Left renal cortex interstitium (tissue), 4 donors: ENCODE measurements at regions not wholly inside any gene's neighbourhood (a gene's known extent, or its start where the extent isn't known, plus 50 kb on each side); places are given as distances from the start of the nearest gene placed in this dataset.
"Not testable (repeated sequence)": the region's sequence is repeated elsewhere in the genome, so short reads cannot be mapped to it uniquely, and the experiment has no call there.

Source experiments
- DNase-seq, 4 donors: peaks; one replicate each; pipeline ENCODE4 v3.0.0-alpha.2; 2013; ENCODE audit warnings: low read depth in 4 of 4, low spot score in 2 of 4, missing footprints in 1 of 4

DNA sequence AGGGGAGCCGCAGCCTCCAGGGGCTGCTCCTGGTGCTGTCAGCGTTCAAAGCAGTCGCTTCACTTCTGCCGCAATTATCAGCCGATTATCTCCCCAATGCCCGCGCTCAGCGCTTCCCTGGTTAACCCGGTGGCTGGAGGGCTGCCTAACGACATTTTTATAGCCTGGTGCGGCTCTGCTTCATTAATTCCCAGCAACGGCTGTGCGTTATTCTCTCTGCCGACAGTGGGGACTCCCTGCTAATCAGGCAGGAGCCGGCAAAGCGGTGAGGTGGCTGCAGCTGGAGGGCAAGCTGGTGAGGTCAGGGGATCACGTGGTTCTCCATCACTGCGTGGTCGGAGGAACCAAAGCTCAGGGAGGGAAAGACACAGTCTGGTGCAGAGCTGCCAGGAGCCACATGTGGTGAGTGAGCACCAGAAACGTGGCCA is 62.9 kb downstream of the GLRX5 start:
- peak in 3 of 4 donors; percentile 11 to 56 (median 54) for DNase-seq

- DNase-seq = no peak
These were observed 66.8 kb downstream of the GLRX5 start for GRCh38 chr14:95601650-95602049.

DNA sequence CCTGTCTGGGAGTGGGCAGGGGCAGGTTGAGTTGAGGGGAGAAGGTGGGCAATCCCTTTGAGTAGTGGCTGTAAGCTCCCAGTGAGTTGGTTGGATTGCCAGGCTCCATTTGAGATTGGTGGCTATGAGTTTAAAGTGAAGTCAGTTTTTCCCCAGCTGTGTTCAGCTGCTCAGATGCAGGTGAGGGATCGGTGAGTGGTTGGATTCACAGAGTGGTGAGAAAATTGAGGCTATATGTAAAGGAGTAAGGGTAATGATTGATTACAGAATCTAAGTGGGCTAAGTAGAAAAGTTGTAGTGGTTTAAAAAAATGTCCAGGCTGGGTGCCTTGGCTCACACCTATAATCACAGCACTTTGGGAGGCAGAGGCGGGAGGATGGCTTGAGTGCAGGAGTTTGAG is 68.6 kb downstream of the GLRX5 start:
- DNase-seq = no peak

DNA sequence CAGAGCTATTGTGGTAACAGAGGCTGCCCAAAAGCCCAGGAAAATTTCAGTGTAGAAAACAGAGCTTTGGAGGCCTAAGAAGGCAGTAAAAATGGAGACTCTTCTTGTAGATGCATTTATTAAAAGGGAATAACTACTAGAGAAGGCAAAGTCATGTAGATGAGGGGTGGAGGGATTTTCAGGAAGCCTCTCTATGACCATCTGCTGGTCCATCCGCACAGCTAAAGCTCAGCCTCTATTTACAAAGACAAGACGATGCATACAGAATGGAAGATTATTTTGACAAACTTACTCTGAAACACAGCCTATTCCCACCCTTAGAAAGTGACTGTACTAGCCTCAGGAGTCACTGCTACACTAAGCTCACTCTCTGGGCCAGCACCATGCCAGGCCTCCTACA is 71.4 kb downstream of the GLRX5 start:
- no peak for DNase-seq

GRCh38 chr14:95608637-95609235 is 73.9 kb downstream of the GLRX5 start:
- no peak for DNase-seq

- peak in 2 of 4 donors; percentile 18 to 36 for DNase-seq
These were observed 74.6 kb downstream of the GLRX5 start for GRCh38 chr14:95609398-95609990.

DNA sequence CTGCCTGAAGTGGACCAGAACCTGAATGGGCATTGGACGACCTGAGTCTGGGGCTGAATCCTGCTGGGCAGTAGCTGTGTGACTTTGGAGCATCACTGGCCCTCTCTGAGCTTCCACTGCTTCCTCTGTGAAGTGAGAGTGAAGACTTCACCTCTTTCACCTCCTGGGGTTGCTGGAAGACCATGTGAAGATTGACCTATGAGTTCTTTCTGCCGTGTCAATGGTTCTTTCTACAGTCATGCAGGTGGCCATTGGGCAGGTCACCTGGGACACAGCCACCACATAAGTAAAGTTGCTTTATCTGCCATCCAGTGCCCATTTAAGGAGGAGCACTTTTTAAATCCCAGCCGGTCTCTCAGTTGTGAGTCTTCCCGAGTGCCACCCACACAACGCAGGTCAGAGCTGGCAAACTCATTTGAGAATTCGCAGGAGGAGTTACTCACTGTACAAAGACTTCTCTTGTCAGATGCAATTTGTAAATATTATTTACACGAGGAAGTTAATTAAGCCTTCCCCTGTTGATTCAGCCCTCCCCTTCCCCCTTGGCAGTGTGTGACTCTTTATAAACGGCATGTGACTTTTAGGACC is 74.8 kb upstream of the TCL1B start:
- DNase-seq = no peak

DNA sequence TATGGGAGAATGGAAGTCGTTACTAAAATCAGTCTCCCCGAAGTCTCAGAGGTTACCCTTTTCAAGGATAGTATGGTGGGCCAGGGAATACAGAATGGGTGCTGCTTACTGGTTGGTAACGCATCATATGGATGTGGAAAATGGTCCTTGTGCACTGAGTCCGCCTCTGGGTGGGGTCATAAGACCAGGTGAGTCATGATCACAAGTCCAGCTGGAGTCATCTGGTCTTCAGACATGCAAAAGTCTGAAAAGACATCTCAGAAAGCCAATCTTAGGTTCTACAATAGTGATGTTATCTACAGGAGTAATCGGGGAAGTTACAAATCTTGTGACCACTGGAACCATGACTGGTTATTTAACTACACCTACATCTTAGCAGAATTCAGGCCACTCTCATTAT is 71.9 kb upstream of the TCL1B start:
- no peak for DNase-seq

GRCh38 chr14:95616745-95617144 is 69.5 kb upstream of the TCL1B start:
- no peak for DNase-seq

DNA sequence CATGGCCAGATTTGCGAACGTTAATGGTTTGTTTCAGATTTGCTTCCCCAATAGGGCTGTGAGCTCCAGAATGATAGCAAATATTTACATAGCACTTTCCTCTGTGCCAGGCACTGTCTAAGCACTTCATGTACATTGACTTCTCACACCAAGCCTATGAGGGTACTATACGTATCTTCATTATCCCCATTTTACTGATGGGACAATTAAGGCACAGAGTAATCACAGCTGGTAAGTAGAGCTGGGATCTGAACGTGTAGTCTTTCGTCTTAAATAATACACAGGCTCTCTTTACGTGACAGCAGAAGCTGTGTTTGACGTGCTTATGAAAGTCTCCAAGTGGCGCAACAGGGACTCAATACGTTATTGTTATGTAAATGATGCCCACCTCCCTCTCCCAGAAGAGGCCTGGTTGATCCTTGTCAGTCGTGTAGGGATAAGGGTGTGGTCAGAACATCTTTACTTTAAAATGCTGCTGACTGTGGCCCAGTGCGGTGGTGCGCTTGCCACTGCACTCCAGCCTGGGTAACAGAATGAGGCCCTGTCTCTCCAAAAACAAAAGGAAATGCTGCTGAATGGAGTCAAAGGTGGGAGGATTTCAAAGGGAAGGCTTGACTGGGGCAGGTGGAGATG is 66.3 kb upstream of the TCL1B start:
- DNase-seq = no peak

DNA sequence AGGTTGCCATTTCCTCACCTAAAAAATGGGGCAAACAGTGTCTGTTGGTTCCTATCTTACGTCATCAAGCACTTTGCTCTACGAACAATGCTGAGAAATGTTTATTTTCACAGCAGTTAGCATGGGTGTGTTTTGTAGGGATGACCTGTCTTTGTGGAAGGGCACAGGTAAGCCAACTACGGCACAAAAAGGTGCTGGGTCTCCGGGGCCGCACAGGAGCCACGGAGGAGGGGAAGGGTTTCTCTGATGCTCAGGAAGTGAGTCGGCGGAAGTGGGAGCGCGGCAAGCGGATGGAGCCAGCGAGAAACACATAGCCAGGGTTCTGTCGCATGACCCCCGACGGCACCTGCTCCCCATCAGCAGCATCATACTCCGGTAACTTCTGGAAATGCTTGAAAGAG is 65.6 kb upstream of the TCL1B start:
- DNase-seq = no peak

- no peak for DNase-seq
These were observed 63.0 kb upstream of the TCL1B start for GRCh38 chr14:95623195-95623594.

DNA sequence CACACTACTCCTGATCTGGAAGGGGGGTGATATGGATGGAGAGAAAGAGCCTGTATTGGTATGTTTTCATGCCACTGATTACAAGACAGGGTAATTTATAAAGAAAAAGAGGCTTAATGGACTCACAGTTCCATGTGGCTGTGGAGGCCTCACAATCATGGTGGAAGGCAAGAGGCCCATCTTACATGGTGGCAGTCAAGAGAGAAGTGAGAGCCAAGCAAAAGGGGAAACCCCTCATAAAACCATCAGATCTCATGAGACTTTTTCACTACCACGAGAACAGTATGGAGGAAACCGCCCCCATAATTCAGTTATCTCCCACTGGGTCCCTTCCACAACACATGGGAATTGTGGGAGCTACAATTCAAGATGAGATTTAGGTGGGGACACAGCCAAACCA is 60.5 kb upstream of the TCL1B start:
- DNase-seq = not testable (repeated sequence)

- no peak for DNase-seq
These were observed 51.2 kb upstream of the TCL1B start for GRCh38 chr14:95635051-95635450.
